ENCODE measurements at regions not wholly inside any gene's neighbourhood (a gene's known extent, or its start where the extent isn't known, plus 50 kb on each side); places are given as distances from the start of the nearest gene placed in this dataset.

- Histone ChIP-seq H3K79me2 (replicated peaks; ENCODE audit: insufficient read depth, low read length) (no peaks in the 10 kb centered on the region), H3F3A (ENCODE audit: insufficient read depth, low read length, poor library complexity, severe bottlenecking) (no peaks in the 10 kb centered on the region), H3K9ac (ENCODE audit: low read length) (no peak overlapping the region), H3K4me3 (ENCODE audit: low read length) (no peak overlapping the region), H3K9me3 (ENCODE audit: low read length) (no peaks in the 10 kb centered on the region), H4K20me1 (ENCODE audit: insufficient read depth) (no peaks in the 10 kb centered on the region), H3K27me3 (ENCODE audit: insufficient read depth, low read depth, low read length) (no peaks in the 10 kb centered on the region), H3K9me2 (ENCODE audit: insufficient read depth, low read length) (no peaks in the 10 kb centered on the region), H2AFZ (ENCODE audit: low read depth, low read length) (no peak overlapping the region), H3K4me2 (ENCODE audit: low read length) (no peak overlapping the region), H3K27ac (ENCODE audit: low read length) (no peak overlapping the region), H3K36me3 (ENCODE audit: insufficient read depth, low read length) (no peaks in the 10 kb centered on the region)
- no peak for TF ChIP-seq EP300 (conservative IDR thresholded peaks at IDR 0.05; ENCODE audit: poor library complexity, severe bottlenecking)
- TF ChIP-seq MXI1 (conservative IDR thresholded peaks at IDR 0.05; ENCODE audit: poor library complexity, severe bottlenecking): no peak
- no peak for TF ChIP-seq TAF1 (IDR thresholded peaks at IDR 0.05; ENCODE audit: low read depth)
- no peak for TF ChIP-seq RAD21 (conservative IDR thresholded peaks at IDR 0.05)
These were observed 259.8 kb upstream of the WWC1 start for GRCh38 chr5:168031614-168032013.

- Histone ChIP-seq H3K27me3 (ENCODE audit: insufficient read depth, low read depth, low read length) (no peaks in the 10 kb centered on the region), H3K9ac (ENCODE audit: low read length) (no peak overlapping the region), H3K79me2 (replicated peaks; ENCODE audit: insufficient read depth, low read length) (no peaks in the 10 kb centered on the region), H3K36me3 (ENCODE audit: insufficient read depth, low read length) (no peaks in the 10 kb centered on the region), H3K9me3 (ENCODE audit: low read length) (no peaks in the 10 kb centered on the region), H3K27ac (ENCODE audit: low read length) (no peak overlapping the region), H3K9me2 (ENCODE audit: insufficient read depth, low read length) (no peaks in the 10 kb centered on the region), H2AFZ (ENCODE audit: low read depth, low read length) (no peak overlapping the region), H3K4me3 (ENCODE audit: low read length) (no peak overlapping the region), H3K4me2 (ENCODE audit: low read length) (no peak overlapping the region), H4K20me1 (ENCODE audit: insufficient read depth) (no peaks in the 10 kb centered on the region), H3F3A (ENCODE audit: insufficient read depth, low read length, poor library complexity, severe bottlenecking) (no peaks in the 10 kb centered on the region)
- no peak for TF ChIP-seq CTCF (IDR thresholded peaks at IDR 0.05; ENCODE audit: poor library complexity, severe bottlenecking)
- TF ChIP-seq EZH2 (IDR thresholded peaks at IDR 0.05; ENCODE audit: borderline replicate concordance, insufficient read depth, low read length, poor library complexity, severe bottlenecking): no peak
- no peak for TF ChIP-seq POLR2AphosphoS5 (IDR thresholded peaks at IDR 0.05)
- TF ChIP-seq EP300 (conservative IDR thresholded peaks at IDR 0.05; ENCODE audit: poor library complexity, severe bottlenecking): no peak
- no peak for TF ChIP-seq MXI1 (conservative IDR thresholded peaks at IDR 0.05; ENCODE audit: poor library complexity, severe bottlenecking)
- TF ChIP-seq REST (IDR thresholded peaks at IDR 0.05; ENCODE audit: borderline replicate concordance): no peak
- TF ChIP-seq SMC3 (conservative IDR thresholded peaks at IDR 0.05; ENCODE audit: poor library complexity): no peak
- TF ChIP-seq TAF1 (IDR thresholded peaks at IDR 0.05; ENCODE audit: low read depth): no peak
- TF ChIP-seq RAD21 (conservative IDR thresholded peaks at IDR 0.05): no peak
These were observed 252.4 kb upstream of the WWC1 start for GRCh38 chr5:168039039-168039438.
